Vagina (tissue), 2 donors: ENCODE measurements at regions not wholly inside any gene's neighbourhood (a gene's known extent, or its start where the extent isn't known, plus 50 kb on each side); places are given as distances from the start of the nearest gene placed in this dataset.

Source experiments
- DNase-seq, 2 donors: peaks; one replicate each; pipeline ENCODE4 v3.0.0-alpha.2; 2017; ENCODE audit errors: extremely low spot score in 2 of 2
- H3K27ac ChIP-seq: fragments of 200-600 bp; sonication (generic); one replicate; pipeline ENCODE4 v1.5.1; 2019
- H3K27me3 ChIP-seq: fragments of 200-600 bp; sonication (generic); one replicate; pipeline ENCODE4 v1.5.1; 2019
- H3K36me3 ChIP-seq, 2 donors: fragments of 200-600 bp; sonication (generic); one replicate each; pipeline ENCODE4 v1.5.1; 2017 to 2019
- H3K4me1 ChIP-seq: fragments of 200-600 bp; sonication (generic); one replicate; pipeline ENCODE4 v1.5.1; 2019
- H3K4me3 ChIP-seq, 2 donors: fragments of 200-600 bp; sonication (generic); 1 replicate in 1 of 2; 2 replicates in 1 of 2; pipeline ENCODE4 v1.5.1; 2016 to 2019
- H3K9me3 ChIP-seq: fragments of 200-600 bp; sonication (generic); one replicate; pipeline ENCODE4 v1.5.1; 2019
- CTCF ChIP-seq, 3 experiments: fragments of 450-650 bp in 2 of 3; fragments of 200-600 bp in 1 of 3; sonication (generic) in 1 of 3; IDR thresholded peaks; one replicate each; pipeline ENCODE4 v1.5.1; 2017 to 2019; ENCODE audit warnings: antibody characterized with exemption in 3 of 3, mild to moderate bottlenecking in 2 of 3, moderate library complexity in 2 of 3
- POLR2A ChIP-seq, 2 donors: fragments of 450-650 bp; IDR thresholded peaks; one replicate each; pipeline ENCODE4 v1.6.1; 2017; ENCODE audit warnings: antibody characterized with exemption in 2 of 2, mild to moderate bottlenecking in 2 of 2, moderate library complexity in 2 of 2
- POLR2AphosphoS5 ChIP-seq, 2 donors: sonication (generic); formaldehyde crosslinking; IDR thresholded peaks; one replicate each; pipeline ENCODE4 v1.9.0; 2017; ENCODE audit warnings: antibody characterized with exemption in 2 of 2, mild to moderate bottlenecking in 2 of 2, low read depth in 1 of 2; ENCODE audit not compliant: insufficient read depth in 1 of 2
- intact Hi-C: fragments of 100-400 bp; cut with DNase I; formaldehyde crosslinking; loops from one replicate; pipeline ENCODE4 v1.15.1; 2023

GRCh38 chr4:111198446-111198845, 575.6 kb upstream of the PITX2 start:
- no peak overlapping the region for H3K4me3 ChIP-seq
- no peak for DNase-seq
- no peaks in the 10 kb centered on the region for H3K36me3 ChIP-seq
- no peaks in the 10 kb centered on the region for H3K4me1 ChIP-seq
- no peaks in the 10 kb centered on the region for H3K27me3 ChIP-seq
- TF ChIP-seq CTCF (IDR thresholded peaks at IDR 0.05), result no peak
- no peak for TF ChIP-seq POLR2A (IDR thresholded peaks at IDR 0.05)
- TF ChIP-seq POLR2AphosphoS5 (IDR thresholded peaks at IDR 0.05; ENCODE audit: insufficient read depth in 1 of 2, low read depth in 1 of 2), result no peak
- intact Hi-C loops, result no loop called here
- no peak overlapping the region for H3K27ac ChIP-seq
- H3K9me3 ChIP-seq, result no peaks in the 10 kb centered on the region

- TF ChIP-seq POLR2A (IDR thresholded peaks at IDR 0.05) (no peak), CTCF (IDR thresholded peaks at IDR 0.05) (no peak), POLR2AphosphoS5 (IDR thresholded peaks at IDR 0.05; ENCODE audit: insufficient read depth in 1 of 2, low read depth in 1 of 2) (no peak)
- no peak for DNase-seq
Observed at GRCh38 chr4:111204797-111205196, 581.9 kb upstream of the PITX2 start.

GRCh38 chr4:111208970-111209369, 586.1 kb upstream of the PITX2 start:
- H3K27ac ChIP-seq, result no peak overlapping the region
- intact Hi-C loops, result no loop called here
- H3K4me1 ChIP-seq, result no peaks in the 10 kb centered on the region
- H3K4me3 ChIP-seq, result no peak overlapping the region
- no peak for TF ChIP-seq POLR2AphosphoS5 (IDR thresholded peaks at IDR 0.05; ENCODE audit: insufficient read depth in 1 of 2, low read depth in 1 of 2)
- no peak for TF ChIP-seq CTCF (IDR thresholded peaks at IDR 0.05)
- no peaks in the 10 kb centered on the region for H3K27me3 ChIP-seq
- no peak for DNase-seq
- no peaks in the 10 kb centered on the region for H3K9me3 ChIP-seq
- H3K36me3 ChIP-seq, result no peaks in the 10 kb centered on the region

More at GRCh38 chr4:111204797-111205196, 581.9 kb upstream of the PITX2 start:
- no peaks in the 10 kb centered on the region for H3K9me3 ChIP-seq
- H3K27me3 ChIP-seq, result no peaks in the 10 kb centered on the region
- no peaks in the 10 kb centered on the region for H3K4me1 ChIP-seq
- intact Hi-C loops, result no loop called here
- H3K4me3 ChIP-seq, result no peak overlapping the region
- no peaks in the 10 kb centered on the region for H3K36me3 ChIP-seq
- H3K27ac ChIP-seq, result no peak overlapping the region

GRCh38 chr4:111209706-111210105, 586.8 kb upstream of the PITX2 start:
- TF ChIP-seq POLR2AphosphoS5 (IDR thresholded peaks at IDR 0.05; ENCODE audit: insufficient read depth in 1 of 2, low read depth in 1 of 2) (no peak), CTCF (IDR thresholded peaks at IDR 0.05) (no peak), POLR2A (IDR thresholded peaks at IDR 0.05) (no peak)
- no peaks in the 10 kb centered on the region for H3K4me1 ChIP-seq
- H3K27ac ChIP-seq, result no peak overlapping the region
- no peak overlapping the region for H3K4me3 ChIP-seq
- no peaks in the 10 kb centered on the region for H3K27me3 ChIP-seq
- intact Hi-C loops, result no loop called here
- H3K36me3 ChIP-seq, result no peaks in the 10 kb centered on the region
- no peak for DNase-seq
- no peaks in the 10 kb centered on the region for H3K9me3 ChIP-seq

- TF ChIP-seq POLR2AphosphoS5 (IDR thresholded peaks at IDR 0.05; ENCODE audit: insufficient read depth in 1 of 2, low read depth in 1 of 2) (no peak), POLR2A (IDR thresholded peaks at IDR 0.05) (no peak), CTCF (IDR thresholded peaks at IDR 0.05) (no peak)
- intact Hi-C loops, result no loop called here
- H3K9me3 ChIP-seq, result no peaks in the 10 kb centered on the region
Observed at GRCh38 chr4:111210595-111210994, 587.7 kb upstream of the PITX2 start.

More at GRCh38 chr4:111210595-111210994, 587.7 kb upstream of the PITX2 start:
- no peak for DNase-seq
- Histone ChIP-seq H3K4me1 (no peaks in the 10 kb centered on the region), H3K36me3 (no peaks in the 10 kb centered on the region), H3K4me3 (no peak overlapping the region), H3K27me3 (no peaks in the 10 kb centered on the region), H3K27ac (no peak overlapping the region)
